GM18505 (cell line): ENCODE measurements at regions not wholly inside any gene's neighbourhood (a gene's known extent, or its start where the extent isn't known, plus 50 kb on each side); places are given as distances from the start of the nearest gene placed in this dataset.
"Not testable (repeated sequence)": the region's sequence is repeated elsewhere in the genome, so short reads cannot be mapped to it uniquely, and the experiment has no call there.

Source experiments
- ATAC-seq: cut with Tn5 transposase; IDR thresholded peaks from one replicate; pipeline ENCODE4 v1.9.1; 2021; ENCODE audit not compliant: unreplicated experiment
- POLR2A ChIP-seq: IDR thresholded peaks from 4 replicates; pipeline ENCODE4 v1.6.1; 2011; ENCODE audit warnings: borderline replicate concordance; ENCODE audit not compliant: insufficient read depth, insufficient read length; ENCODE audit errors: extremely low read depth

GRCh38 chr13:85148009-85148408 is 651.2 kb downstream of the SLITRK6 start:
- TF ChIP-seq POLR2A: no peak
- ATAC-seq: no peak

DNA sequence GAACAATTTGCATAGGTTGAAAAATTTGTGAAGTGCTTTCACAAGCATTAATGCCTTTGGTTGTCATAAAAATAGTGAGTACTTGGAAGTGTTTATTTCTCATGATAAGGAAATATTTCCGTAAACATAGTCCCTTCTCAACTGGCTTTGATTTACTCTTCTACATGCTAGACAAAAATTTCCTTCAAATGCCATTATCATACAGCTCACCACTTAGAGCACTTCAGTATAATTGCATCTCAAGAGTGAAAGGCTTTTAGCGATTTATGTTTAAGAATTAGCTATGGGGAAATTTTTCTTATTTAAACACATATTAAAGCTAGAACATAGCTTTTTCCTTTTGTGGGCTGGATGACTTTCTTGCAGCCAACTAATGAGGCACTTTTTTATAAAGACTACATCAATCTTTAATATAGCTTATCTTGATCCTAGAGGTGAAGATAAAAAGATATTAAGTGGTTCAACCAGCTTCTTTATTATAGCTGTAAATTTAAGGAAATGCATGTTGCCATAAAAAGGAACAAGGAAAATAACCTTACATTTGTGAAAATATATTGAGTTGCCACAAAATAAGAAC is 656.8 kb downstream of the SLITRK6 start:
- no peak for TF ChIP-seq POLR2A
- ATAC-seq: no peak

GRCh38 chr13:85141401-85141800 is 657.8 kb downstream of the SLITRK6 start:
- ATAC-seq: no peak
- no peak for TF ChIP-seq POLR2A

DNA sequence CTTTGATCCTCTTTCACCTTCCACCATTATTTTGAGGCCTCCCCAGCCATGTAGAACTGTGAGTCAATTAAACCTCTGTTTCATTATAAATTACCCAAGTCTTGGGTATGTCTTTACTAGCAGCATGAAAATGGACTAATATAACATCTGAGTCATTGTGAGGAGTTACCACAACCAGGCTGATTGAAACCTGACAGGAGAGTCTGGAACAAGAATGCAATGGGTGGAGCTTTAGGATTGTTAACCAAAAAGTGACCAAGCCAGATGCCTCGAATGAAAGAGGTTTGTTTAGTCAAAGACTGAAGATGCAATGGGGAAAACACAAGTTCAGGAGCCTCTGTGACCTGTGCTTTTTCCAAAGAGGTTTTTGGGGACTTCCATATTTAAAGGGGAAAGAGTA is 659.0 kb downstream of the SLITRK6 start:
- ATAC-seq: no peak
- no peak for TF ChIP-seq POLR2A

- ATAC-seq: no peak
- TF ChIP-seq POLR2A: no peak
Measured at GRCh38 chr13:85137516-85137915, 661.7 kb downstream of the SLITRK6 start.

DNA sequence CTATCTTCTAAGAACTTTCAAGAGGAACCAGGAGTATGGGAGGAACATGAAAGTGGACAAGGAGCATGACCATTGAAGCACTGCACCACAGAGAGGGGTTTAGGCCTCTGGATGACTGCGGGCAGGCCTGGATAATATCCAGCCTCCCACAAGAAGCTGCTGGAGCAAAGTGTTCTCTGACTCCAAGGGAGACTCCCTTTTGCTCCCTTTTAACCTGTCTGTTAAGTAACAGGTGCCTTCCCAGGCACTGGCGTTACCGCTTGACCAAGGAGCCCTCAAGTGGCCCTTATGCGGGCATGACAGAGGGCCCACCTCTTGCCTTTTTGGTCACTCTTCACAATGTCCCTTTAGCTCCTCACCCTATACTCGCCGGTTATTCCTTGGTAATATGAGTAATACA is 666.2 kb downstream of the SLITRK6 start:
- TF ChIP-seq POLR2A: no peak
- no peak for ATAC-seq

GRCh38 chr13:85123501-85123900 is 675.7 kb downstream of the SLITRK6 start:
- not testable (repeated sequence) for ATAC-seq

DNA sequence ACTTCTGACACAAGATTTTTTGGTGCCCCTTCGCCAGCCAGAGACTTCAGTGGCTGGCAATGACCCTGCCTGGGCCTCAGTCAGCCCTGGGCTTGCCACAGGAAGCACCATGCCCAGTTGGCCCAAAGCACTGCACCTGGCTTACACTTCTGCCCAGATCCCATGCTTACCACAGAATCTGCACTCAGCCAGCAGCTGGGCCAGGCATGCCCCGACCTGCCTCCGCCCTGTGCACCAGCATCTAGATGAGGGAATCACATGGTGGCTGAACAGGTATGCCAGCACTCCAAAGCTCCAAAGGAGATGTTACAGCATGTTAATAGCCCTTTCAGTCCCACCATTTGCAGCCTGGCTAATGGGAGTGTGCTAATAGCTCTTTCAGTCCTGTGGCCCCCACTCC is 690.9 kb downstream of the SLITRK6 start:
- ATAC-seq: no peak
- no peak for TF ChIP-seq POLR2A

DNA sequence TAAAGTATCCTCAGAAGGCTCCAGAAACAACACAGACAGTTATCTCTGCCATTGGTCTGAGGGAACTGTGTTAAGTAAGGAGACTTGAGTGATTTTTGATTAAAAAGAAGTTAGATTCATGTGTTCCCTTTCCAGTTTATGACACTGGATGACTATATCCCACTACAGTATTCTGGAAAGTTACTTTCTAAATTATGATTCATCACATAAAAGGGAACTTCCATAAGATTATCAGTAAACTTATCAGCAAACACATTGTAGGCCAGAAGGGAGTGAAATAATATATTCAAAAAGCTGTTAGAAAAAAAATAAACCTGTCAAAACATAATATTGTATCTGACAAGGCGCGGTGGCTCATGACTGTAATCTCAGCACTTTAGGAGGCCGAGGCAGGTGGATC is 700.0 kb downstream of the SLITRK6 start:
- no peak for ATAC-seq
- TF ChIP-seq POLR2A: no peak

DNA sequence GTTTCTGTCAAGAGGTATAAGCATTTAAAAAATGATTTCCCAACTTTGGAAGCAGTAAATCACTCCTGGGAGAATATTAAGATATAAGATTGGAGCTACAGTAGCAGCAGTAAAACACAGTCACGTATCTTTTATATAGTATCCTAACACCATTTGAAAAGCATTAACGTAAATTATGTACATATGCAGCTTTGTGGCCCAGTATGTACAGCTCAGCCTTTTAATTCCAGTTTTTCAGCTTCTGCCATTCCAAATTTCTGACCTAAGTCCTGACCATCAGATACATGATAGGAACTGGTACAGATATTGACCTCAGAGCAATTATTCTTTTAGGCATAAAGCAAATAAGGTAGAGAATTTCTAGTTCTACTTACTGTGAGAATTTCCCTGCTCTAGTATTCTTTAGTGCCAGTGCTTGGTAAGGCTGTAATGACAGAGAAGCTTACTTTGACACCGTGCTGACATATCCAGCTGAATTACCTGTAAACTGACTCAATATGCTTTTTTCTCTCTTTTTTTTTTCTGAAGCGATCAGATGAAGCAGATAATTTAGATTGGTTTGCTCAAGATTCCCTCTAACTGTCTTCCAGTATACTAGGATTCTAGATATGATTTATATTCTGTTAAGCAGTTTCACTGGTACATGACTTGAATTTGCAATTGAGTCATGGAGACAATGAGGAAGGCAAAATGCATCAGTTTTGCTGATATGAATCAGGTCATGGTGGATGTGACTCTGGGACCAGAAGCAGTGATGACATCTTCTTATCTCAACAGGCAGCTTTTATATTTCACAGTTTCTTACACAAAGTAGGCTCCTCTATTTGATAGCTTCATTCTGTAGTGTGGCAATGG is 703.6 kb downstream of the SLITRK6 start:
- no peak for ATAC-seq
- no peak for TF ChIP-seq POLR2A

DNA sequence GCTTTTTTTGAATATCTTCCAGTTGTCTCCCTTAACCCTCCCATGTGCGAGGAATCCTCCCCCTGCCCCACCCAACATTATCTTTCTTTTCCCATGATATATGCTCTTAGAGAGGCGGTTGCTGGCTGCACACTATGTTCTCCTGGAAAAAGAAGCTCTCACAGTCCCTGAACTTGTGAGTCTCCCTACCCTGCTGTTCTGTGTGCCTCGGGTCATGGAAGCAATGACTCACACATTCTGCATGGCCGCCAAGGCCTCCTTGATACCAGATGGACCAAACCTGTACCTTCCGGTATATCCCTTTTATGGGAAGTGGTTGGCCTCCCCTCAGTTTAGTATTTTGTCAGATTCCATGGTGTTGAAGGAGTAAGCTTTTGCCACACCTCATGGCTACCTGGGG is 705.4 kb downstream of the SLITRK6 start:
- TF ChIP-seq POLR2A: no peak
- ATAC-seq: no peak

DNA sequence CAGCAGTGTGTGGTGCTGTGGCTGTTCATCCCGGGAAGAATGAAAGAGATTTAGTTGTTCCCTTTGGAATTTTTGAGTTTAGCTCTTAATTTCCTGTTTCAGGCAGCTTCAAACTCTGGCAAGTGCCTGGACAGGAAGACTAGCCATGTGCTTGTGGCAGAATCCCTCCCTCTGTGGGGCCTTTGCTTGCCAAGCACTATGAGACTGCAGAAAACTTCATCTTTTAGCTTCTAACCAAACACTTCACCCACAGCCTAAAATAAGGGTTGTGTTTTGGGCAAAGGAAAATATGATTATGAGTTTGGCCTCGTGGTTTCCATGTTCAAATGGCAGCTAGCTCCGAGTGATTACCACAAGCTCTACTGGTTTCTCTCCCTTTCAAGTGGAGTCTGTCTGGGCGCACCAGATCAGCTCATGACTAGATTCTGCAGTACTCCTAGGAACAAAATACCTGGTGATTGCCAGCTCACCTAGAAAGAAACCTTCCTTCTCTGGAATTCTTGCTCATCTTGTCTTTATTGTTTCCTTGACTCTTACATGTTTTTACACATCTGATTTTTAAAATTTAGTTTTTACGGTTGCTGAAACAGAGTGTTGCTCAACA is 707.5 kb downstream of the SLITRK6 start:
- no peak for ATAC-seq
- no peak for TF ChIP-seq POLR2A

GRCh38 chr13:85089186-85089585 is 710.0 kb downstream of the SLITRK6 start:
- no peak for TF ChIP-seq POLR2A
- no peak for ATAC-seq

- TF ChIP-seq POLR2A: no peak
- ATAC-seq: no peak
Measured at GRCh38 chr13:85080691-85081090, 718.5 kb downstream of the SLITRK6 start.
